ENCODE measurements at regions not wholly inside any gene's neighbourhood (a gene's known extent, or its start where the extent isn't known, plus 50 kb on each side); places are given as distances from the start of the nearest gene placed in this dataset.

DNA sequence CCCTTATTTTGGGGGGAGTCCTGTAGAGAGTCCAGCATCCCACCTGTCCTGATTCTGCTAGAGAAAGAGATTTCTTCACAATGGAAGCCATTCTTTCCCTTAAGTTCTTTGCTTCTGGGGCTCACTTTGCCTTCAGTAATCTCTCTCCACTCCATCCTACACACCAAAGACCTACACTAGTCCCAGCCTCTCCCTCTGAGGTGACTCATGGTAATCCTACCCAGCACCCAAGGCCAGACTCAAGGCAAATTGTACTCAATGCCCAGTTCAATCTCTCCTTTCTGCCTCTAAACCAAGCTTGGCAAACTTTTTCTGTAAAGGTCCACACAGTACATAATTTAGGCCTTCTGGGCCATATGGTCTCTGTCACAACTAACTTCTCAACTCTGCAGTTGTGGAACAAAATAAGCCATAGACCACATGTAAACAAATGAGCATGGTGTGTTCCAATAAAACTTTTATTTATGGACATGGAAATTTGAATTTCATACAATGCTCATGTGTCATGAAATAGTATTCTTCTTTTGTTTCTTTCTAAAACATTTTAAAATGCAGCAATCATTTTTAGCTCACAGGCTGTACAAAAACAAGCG is 72.5 kb downstream of the MRPL46 start (continued):
- TF ChIP-seq ZNF169 (tag by site-specific recombination; IDR thresholded peaks at IDR 0.05) (no peak), ZBTB11 (tag by site-specific recombination; conservative IDR thresholded peaks at IDR 0.05; ENCODE audit: low read depth) (no peak)

- Histone ChIP-seq H3K27ac (ENCODE audit: extremely low read depth, low read depth, low read length) (no peak overlapping the region), H3K4me1 (ENCODE audit: control insufficient read depth, insufficient read depth, low read length) (peaks cover 7% of the 10 kb centered on the region; the same call in 1 of the 2 replicates), H3K4me3 (ENCODE audit: low read depth, low read length) (no peak overlapping the region), H3K9me3 (ENCODE audit: control insufficient read depth, insufficient read depth, low read depth, low read length) (no peaks in the 10 kb centered on the region), H3K36me3 (ENCODE audit: control insufficient read depth in 2 of 2, insufficient read depth in 1 of 2, low read length in 2 of 2) (no peaks in the 10 kb centered on the region)
- TF ChIP-seq ZNF518A (tag by site-specific recombination; conservative IDR thresholded peaks at IDR 0.05; ENCODE audit: low read depth) = no peak
- TF ChIP-seq ZNF184 (tag by site-specific recombination; IDR thresholded peaks at IDR 0.05) = no peak
- no peak for TF ChIP-seq ZNF660 (tag by site-specific recombination; IDR thresholded peaks at IDR 0.05)
- TF ChIP-seq ZNF473 (tag by site-specific recombination; IDR thresholded peaks at IDR 0.05) = no peak
- TF ChIP-seq WT1 (tag by site-specific recombination; IDR thresholded peaks at IDR 0.05) = no peak
- ChIA-PET POLR2A (no interaction called here), CTCF (interaction anchor here (0.7 kb wide), 1 partner anchor 20 kb away, joined by 3 read pairs; no protein-coding TSS in a partner anchor)
Measured at GRCh38 chr15:88393719-88394519, 73.3 kb downstream of the MRPL46 start.

- Histone ChIP-seq H3K4me3 (ENCODE audit: low read depth, low read length) (no peak overlapping the region), H3K27ac (ENCODE audit: extremely low read depth, low read depth, low read length) (no peak overlapping the region), H3K4me1 (ENCODE audit: control insufficient read depth, insufficient read depth, low read length) (peaks cover 7% of the 10 kb centered on the region; the same call in 1 of the 2 replicates), H3K36me3 (ENCODE audit: control insufficient read depth in 2 of 2, insufficient read depth in 1 of 2, low read length in 2 of 2) (no peaks in the 10 kb centered on the region), H3K9me3 (ENCODE audit: control insufficient read depth, insufficient read depth, low read depth, low read length) (no peaks in the 10 kb centered on the region)
- ChIA-PET CTCF (interaction anchor here (0.6 to 1.0 kb wide), 2 partner anchors 53 to 1026 kb away, joined by 3 to 4 read pairs; no protein-coding TSS in a partner anchor), POLR2A (no interaction called here)
- TF ChIP-seq ZNF341 (tag by site-specific recombination; IDR thresholded peaks at IDR 0.05; ENCODE audit: low read depth) = no peak
Measured at GRCh38 chr15:88391700-88392099, 75.5 kb downstream of the MRPL46 start.

- Histone ChIP-seq H3K27ac (ENCODE audit: extremely low read depth, low read depth, low read length) (no peak overlapping the region), H3K36me3 (ENCODE audit: control insufficient read depth in 2 of 2, insufficient read depth in 1 of 2, low read length in 2 of 2) (no peaks in the 10 kb centered on the region), H3K9me3 (ENCODE audit: control insufficient read depth, insufficient read depth, low read depth, low read length) (no peaks in the 10 kb centered on the region), H3K4me3 (ENCODE audit: low read depth, low read length) (no peak overlapping the region), H3K4me1 (ENCODE audit: control insufficient read depth, insufficient read depth, low read length) (no peaks in the 10 kb centered on the region)
- CTCF ChIA-PET = interaction anchor here (0.6 kb wide), 1 partner anchor 54 kb away, joined by 3 read pairs; no protein-coding TSS in a partner anchor
- TF ChIP-seq TRIM28 (IDR thresholded peaks at IDR 0.05; ENCODE audit: borderline replicate concordance, low read length) (no peak), ZNF629 (tag by site-specific recombination; IDR thresholded peaks at IDR 0.05) (no peak), SETDB1 (IDR thresholded peaks at IDR 0.05; ENCODE audit: insufficient read length, low read length) (no peak), ZNF561 (tag by site-specific recombination; IDR thresholded peaks at IDR 0.05; ENCODE audit: borderline replicate concordance) (no peak), ZNF837 (tag by site-specific recombination; IDR thresholded peaks at IDR 0.05) (no peak), OSR2 (tag by site-specific recombination; IDR thresholded peaks at IDR 0.05) (no peak), ZNF16 (tag by site-specific recombination; IDR thresholded peaks at IDR 0.05; ENCODE audit: low read depth) (no peak), ZNF777 (tag by site-specific recombination; IDR thresholded peaks at IDR 0.05; ENCODE audit: borderline replicate concordance) (no peak), ZNF148 (tag by site-specific recombination; IDR thresholded peaks at IDR 0.05; ENCODE audit: borderline replicate concordance) (no peak), FEZF1 (tag by site-specific recombination; IDR thresholded peaks at IDR 0.05) (no peak)
- POLR2A ChIA-PET = no interaction called here
Measured at GRCh38 chr15:88391006-88391405, 76.2 kb downstream of the MRPL46 start.

Data from HEK293 (cell line).